GM23338 (cell line): ENCODE measurements at regions not wholly inside any gene's neighbourhood (a gene's known extent, or its start where the extent isn't known, plus 50 kb on each side); places are given as distances from the start of the nearest gene placed in this dataset.

Source experiments
- ATAC-seq: fragments of 200-7000 bp; cut with Tn5 transposase; 3 replicates; pipeline ENCODE4 v1.9.1; 2020
- DNase-seq: peaks from one replicate; pipeline ENCODE4 v3.0.0-alpha.2; 2015; ENCODE audit warnings: low spot score
- H2AFZ ChIP-seq: fragments of 200-600 bp; sonication (generic); 2 replicates; pipeline ENCODE4 v1.8.0; 2016; ENCODE audit warnings: antibody characterized with exemption, mild to moderate bottlenecking, moderate library complexity
- H3F3A ChIP-seq: fragments of 200-600 bp; sonication (generic); replicated peaks from 2 replicates; pipeline ENCODE4 v1.8.0; 2017; ENCODE audit warnings: antibody characterized with exemption, mixed run types, low read depth
- H3K27ac ChIP-seq: fragments of 200-600 bp; sonication (generic); 2 replicates; pipeline ENCODE4 v1.6.1; 2016; ENCODE audit warnings: low read depth
- H3K27me3 ChIP-seq: fragments of 200-600 bp; sonication (generic); 2 replicates; pipeline ENCODE4 v1.8.0; 2016; ENCODE audit warnings: mild to moderate bottlenecking, mixed run types, moderate library complexity; ENCODE audit not compliant: insufficient read depth
- H3K36me3 ChIP-seq: fragments of 200-600 bp; sonication (generic); 2 replicates; pipeline ENCODE4 v1.8.0; 2016; ENCODE audit warnings: mild to moderate bottlenecking; ENCODE audit not compliant: insufficient read depth
- H3K4me1 ChIP-seq: fragments of 200-600 bp; sonication (generic); 2 replicates; pipeline ENCODE4 v1.8.0; 2016; ENCODE audit warnings: mild to moderate bottlenecking, moderate library complexity; ENCODE audit not compliant: insufficient read depth
- H3K4me2 ChIP-seq: fragments of 200-600 bp; sonication (generic); 2 replicates; pipeline ENCODE4 v1.7.1; 2017; ENCODE audit warnings: mixed run types
- H3K4me3 ChIP-seq: fragments of 200-600 bp; sonication (generic); 2 replicates; pipeline ENCODE4 v1.6.1; 2016; ENCODE audit warnings: mixed run types
- H3K79me2 ChIP-seq: fragments of 200-600 bp; sonication (generic); replicated peaks from 2 replicates; pipeline ENCODE4 v1.8.0; 2017; ENCODE audit warnings: mild to moderate bottlenecking; ENCODE audit not compliant: insufficient read depth
- H3K9me2 ChIP-seq: fragments of 200-600 bp; sonication (generic); 2 replicates; pipeline ENCODE4 v1.8.0; 2017; ENCODE audit not compliant: insufficient read depth
- H4K20me1 ChIP-seq: fragments of 200-600 bp; sonication (generic); replicated peaks from 2 replicates; pipeline ENCODE4 v1.8.0; 2017; ENCODE audit warnings: mild to moderate bottlenecking; ENCODE audit not compliant: insufficient read depth
- H3K27ac Mint-ChIP-seq: 2 replicates; pipeline ENCODE4 v1.8.0; 2020; ENCODE audit warnings: inconsistent platforms, mild to moderate bottlenecking, moderate library complexity, mixed read lengths
- H3K27me3 Mint-ChIP-seq: 3 replicates; pipeline ENCODE4 v1.8.0; 2022; ENCODE audit warnings: low read depth, mild to moderate bottlenecking, moderate library complexity, mixed read lengths, inconsistent platforms; ENCODE audit not compliant: insufficient read depth, poor library complexity
- H3K36me3 Mint-ChIP-seq: 3 replicates; pipeline ENCODE4 v1.8.0; 2021; ENCODE audit warnings: low read depth, mild to moderate bottlenecking, inconsistent platforms, moderate library complexity, mixed read lengths
- H3K4me1 Mint-ChIP-seq: 3 replicates; pipeline ENCODE4 v1.8.0; 2020; ENCODE audit warnings: mild to moderate bottlenecking, inconsistent platforms, mixed read lengths
- H3K4me3 Mint-ChIP-seq: 3 replicates; pipeline ENCODE4 v1.8.0; 2021; ENCODE audit warnings: moderate library complexity, mild to moderate bottlenecking, inconsistent platforms, mixed read lengths
- H3K9me3 Mint-ChIP-seq: 3 replicates; pipeline ENCODE4 v1.8.0; 2020; ENCODE audit warnings: moderate library complexity, mild to moderate bottlenecking, inconsistent platforms, mixed read lengths
- EZH2phosphoT487 ChIP-seq: fragments of 200-600 bp; sonication (generic); IDR thresholded peaks from one replicate; pipeline ENCODE4 v1.8.1; 2018; ENCODE audit warnings: antibody characterized with exemption; ENCODE audit not compliant: unreplicated experiment
- JUNB ChIP-seq: IDR thresholded peaks from one replicate; pipeline ENCODE4 v1.6.1; 2016; ENCODE audit warnings: antibody characterized with exemption; ENCODE audit not compliant: unreplicated experiment
- NANOG ChIP-seq: IDR thresholded peaks from 2 replicates; pipeline ENCODE4 v1.6.1; 2016; ENCODE audit warnings: antibody characterized with exemption, borderline replicate concordance
- POLR2AphosphoS5 ChIP-seq: IDR thresholded peaks from 2 replicates; pipeline ENCODE4 v1.6.1; 2016; ENCODE audit warnings: antibody characterized with exemption, low read depth
- REST ChIP-seq: IDR thresholded peaks from one replicate; pipeline ENCODE4 v1.6.1; 2018; ENCODE audit warnings: antibody characterized with exemption; ENCODE audit not compliant: unreplicated experiment
- STAT1 ChIP-seq: IDR thresholded peaks from one replicate; pipeline ENCODE4 v1.6.1; 2016; ENCODE audit warnings: antibody characterized with exemption; ENCODE audit not compliant: unreplicated experiment
- TF ChIP-seq, protein P1 (sequence below), 2 experiments: fragments of 200-600 bp in 1 of 2; sonication (generic) in 1 of 2; conservative IDR thresholded peaks; 2 replicates each; pipeline versions ENCODE4 v1.5.1 to v1.6.1; 2016 to 2017; ENCODE audit warnings: antibody characterized with exemption in 2 of 2, low read depth in 2 of 2, mild to moderate bottlenecking in 2 of 2, moderate library complexity in 1 of 2
- TF ChIP-seq, protein P2 (sequence below): IDR thresholded peaks from 2 replicates; pipeline ENCODE4 v1.6.1; 2016; ENCODE audit warnings: antibody characterized with exemption

GRCh38 chr4:1473718-1474117 lies 67.5 kb upstream of the NKX1-1 start:
- ATAC-seq, result no peak
- H3F3A ChIP-seq, result no peaks in the 10 kb centered on the region
- Mint-ChIP-seq H3K36me3 (no peaks in the 10 kb centered on the region), H3K4me3 (no peak overlapping the region), H3K4me1 (no peaks in the 10 kb centered on the region), H3K27ac (no peak overlapping the region), H3K9me3 (peaks cover 4% of the 10 kb centered on the region; the same call in 2 of the 3 replicates), H3K27me3 (peaks cover 17% of the 10 kb centered on the region)
- peaks cover 5% of the 10 kb centered on the region for H3K27me3 ChIP-seq
- H3K79me2 ChIP-seq, result no peaks in the 10 kb centered on the region
- H3K4me2 ChIP-seq, result no peak overlapping the region
- TF ChIP-seq EZH2phosphoT487, result no peak
- no peak for TF ChIP-seq NANOG
- TF ChIP-seq, protein P1, sequence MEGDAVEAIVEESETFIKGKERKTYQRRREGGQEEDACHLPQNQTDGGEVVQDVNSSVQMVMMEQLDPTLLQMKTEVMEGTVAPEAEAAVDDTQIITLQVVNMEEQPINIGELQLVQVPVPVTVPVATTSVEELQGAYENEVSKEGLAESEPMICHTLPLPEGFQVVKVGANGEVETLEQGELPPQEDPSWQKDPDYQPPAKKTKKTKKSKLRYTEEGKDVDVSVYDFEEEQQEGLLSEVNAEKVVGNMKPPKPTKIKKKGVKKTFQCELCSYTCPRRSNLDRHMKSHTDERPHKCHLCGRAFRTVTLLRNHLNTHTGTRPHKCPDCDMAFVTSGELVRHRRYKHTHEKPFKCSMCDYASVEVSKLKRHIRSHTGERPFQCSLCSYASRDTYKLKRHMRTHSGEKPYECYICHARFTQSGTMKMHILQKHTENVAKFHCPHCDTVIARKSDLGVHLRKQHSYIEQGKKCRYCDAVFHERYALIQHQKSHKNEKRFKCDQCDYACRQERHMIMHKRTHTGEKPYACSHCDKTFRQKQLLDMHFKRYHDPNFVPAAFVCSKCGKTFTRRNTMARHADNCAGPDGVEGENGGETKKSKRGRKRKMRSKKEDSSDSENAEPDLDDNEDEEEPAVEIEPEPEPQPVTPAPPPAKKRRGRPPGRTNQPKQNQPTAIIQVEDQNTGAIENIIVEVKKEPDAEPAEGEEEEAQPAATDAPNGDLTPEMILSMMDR (conservative IDR thresholded peaks at IDR 0.05; ENCODE audit: low read depth in 2 of 2), result no peak
- no peak for TF ChIP-seq REST
- no peak for TF ChIP-seq POLR2AphosphoS5
- H3K36me3 ChIP-seq, result no peaks in the 10 kb centered on the region
- no peak for DNase-seq
- no peaks in the 10 kb centered on the region for H4K20me1 ChIP-seq
- no peak overlapping the region for H2AFZ ChIP-seq
- H3K4me3 ChIP-seq, result no peak overlapping the region
- no peak overlapping the region for H3K27ac ChIP-seq
- no peaks in the 10 kb centered on the region for H3K4me1 ChIP-seq
- peaks cover 5% of the 10 kb centered on the region; the same call in 1 of the 2 replicates for H3K9me2 ChIP-seq

DNA sequence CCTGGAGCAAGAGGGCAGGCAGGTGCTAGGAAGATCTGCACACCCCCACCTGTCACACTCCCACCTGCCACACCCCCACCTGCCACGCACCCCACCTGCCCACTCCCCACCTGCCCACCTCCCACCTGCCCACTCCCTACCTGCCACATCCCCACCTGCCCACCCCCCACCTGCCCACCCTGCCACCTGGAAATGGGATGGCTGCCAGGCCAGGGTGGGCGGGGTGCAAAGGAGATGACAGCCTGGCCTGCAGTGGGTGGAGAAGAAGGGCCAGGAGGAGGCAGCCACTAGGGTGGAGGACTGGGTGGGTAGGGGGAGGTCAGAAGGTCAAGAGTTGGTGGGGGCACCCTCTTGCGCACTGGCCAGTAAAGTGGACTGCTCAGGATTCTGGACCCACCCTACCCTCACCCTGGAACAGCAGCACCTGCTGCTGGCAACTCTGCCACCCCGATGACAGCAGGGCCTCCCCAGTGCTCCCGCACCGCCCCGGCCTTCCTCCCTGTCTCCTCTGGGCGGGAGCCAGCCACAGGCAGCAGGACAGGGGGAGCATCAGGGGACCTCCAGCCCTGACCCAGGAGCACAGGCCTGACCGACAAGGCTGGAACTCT lies 66.8 kb upstream of the NKX1-1 start:
- Histone ChIP-seq H3K27ac (no peak overlapping the region), H3K4me1 (no peaks in the 10 kb centered on the region), H2AFZ (no peak overlapping the region), H4K20me1 (no peaks in the 10 kb centered on the region), H3K79me2 (no peaks in the 10 kb centered on the region), H3K9me2 (peaks cover 5% of the 10 kb centered on the region; the same call in 1 of the 2 replicates), H3F3A (no peaks in the 10 kb centered on the region), H3K4me2 (no peak overlapping the region), H3K4me3 (no peak overlapping the region), H3K27me3 (peaks cover 5% of the 10 kb centered on the region), H3K36me3 (no peaks in the 10 kb centered on the region)
- Mint-ChIP-seq H3K36me3 (peaks cover under 1% of the 10 kb centered on the region; the same call in 1 of the 3 replicates), H3K27me3 (peaks cover 19% of the 10 kb centered on the region), H3K4me1 (no peaks in the 10 kb centered on the region), H3K27ac (no peak overlapping the region), H3K9me3 (peaks cover 9% of the 10 kb centered on the region), H3K4me3 (no peak overlapping the region)
- no peak for DNase-seq
- no peak for ATAC-seq
- TF ChIP-seq, protein P2, sequence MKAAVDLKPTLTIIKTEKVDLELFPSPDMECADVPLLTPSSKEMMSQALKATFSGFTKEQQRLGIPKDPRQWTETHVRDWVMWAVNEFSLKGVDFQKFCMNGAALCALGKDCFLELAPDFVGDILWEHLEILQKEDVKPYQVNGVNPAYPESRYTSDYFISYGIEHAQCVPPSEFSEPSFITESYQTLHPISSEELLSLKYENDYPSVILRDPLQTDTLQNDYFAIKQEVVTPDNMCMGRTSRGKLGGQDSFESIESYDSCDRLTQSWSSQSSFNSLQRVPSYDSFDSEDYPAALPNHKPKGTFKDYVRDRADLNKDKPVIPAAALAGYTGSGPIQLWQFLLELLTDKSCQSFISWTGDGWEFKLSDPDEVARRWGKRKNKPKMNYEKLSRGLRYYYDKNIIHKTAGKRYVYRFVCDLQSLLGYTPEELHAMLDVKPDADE, result no peak
- TF ChIP-seq STAT1, result no peak
- no peak for TF ChIP-seq REST
- TF ChIP-seq JUNB, result no peak
